GM12801 (cell line): ENCODE measurements at regions not wholly inside any gene's neighbourhood (a gene's known extent, or its start where the extent isn't known, plus 50 kb on each side); places are given as distances from the start of the nearest gene placed in this dataset.

Source experiments
- CTCF ChIP-seq: IDR thresholded peaks from one replicate; pipeline ENCODE4 v1.5.1; 2011; ENCODE audit warnings: control low read depth; ENCODE audit not compliant: insufficient read length; ENCODE audit errors: extremely low read depth

DNA sequence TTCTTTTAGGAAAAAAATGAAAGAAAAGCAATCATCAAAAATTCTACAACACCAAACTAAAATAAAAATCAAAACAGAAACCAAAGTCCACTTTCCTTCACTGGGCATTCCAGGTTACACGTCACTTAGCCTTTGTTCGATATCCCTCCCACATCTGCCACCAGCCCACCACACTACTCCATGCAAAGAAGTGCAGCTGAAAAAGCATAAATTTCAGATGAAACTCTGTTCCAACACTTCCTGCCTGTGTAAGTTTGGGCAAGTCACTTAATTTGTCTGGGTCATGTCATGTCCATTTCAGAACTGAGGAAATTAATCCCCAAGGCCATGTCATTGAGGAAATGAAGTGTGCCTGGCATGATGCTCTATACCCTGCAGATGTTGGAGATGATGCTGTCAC lies 354.3 kb upstream of the USP24 start:
- TF ChIP-seq CTCF = no peak

DNA sequence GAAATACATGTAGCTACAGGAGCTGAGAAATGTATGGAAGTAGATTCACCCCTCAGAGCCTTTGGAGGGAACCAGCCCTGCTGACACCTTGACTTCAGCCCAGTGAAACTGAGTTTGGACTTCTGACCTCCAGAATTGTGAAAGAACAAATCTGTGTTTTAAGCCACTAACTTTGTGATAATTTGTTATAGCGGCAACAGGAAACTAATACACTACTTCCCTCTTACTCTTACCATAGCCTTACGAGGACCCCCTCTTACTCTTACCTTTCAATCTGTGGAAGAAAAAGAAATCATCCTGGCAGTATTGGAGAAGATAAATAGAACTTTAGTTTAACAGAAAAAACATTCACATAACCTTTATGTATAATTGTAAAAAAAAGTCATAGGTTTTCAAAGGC lies 353.6 kb upstream of the USP24 start:
- no peak for TF ChIP-seq CTCF

GRCh38 chr1:55560266-55560665 lies 345.1 kb upstream of the USP24 start:
- no peak for TF ChIP-seq CTCF

DNA sequence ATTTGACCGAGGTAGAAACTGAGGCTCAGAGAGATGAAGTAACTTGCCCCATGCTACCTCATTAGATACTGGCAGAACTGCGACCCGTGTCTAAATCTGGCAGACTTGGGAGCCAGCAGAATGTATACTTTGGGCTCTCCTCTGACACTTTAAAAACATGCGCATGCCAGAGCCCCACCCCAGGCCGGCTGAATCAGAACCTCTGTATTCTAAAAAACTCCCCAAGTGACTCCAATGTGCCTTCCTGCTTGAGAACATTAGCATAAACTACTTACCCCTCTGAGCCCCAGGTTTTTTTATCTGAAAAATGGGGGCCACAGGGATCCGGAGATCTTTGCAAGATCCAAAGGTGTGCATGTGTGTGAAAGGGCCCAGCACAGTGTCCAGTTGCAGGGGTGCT lies 344.7 kb upstream of the USP24 start:
- TF ChIP-seq CTCF = no peak

GRCh38 chr1:55559161-55559611 lies 344.0 kb upstream of the USP24 start:
- TF ChIP-seq CTCF = no peak

DNA sequence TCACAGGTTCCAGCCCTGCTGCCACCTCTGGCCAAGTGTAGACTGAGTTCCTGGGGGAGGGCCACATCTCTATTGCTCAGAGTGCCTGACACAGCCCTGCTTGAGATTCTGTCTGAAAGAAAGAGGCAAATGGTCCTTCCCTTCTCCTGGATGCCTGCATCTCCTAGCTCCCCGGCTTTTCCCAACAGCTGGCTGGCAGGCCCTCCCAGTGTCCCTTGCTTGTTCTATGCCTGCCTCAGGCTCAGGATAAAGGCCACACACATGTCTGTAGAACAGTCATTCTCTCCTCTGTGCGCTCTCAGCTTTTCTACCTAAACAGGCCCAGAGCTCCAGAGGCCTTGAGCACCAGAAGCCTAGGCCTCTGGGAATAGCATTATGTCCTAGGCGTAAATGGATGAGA lies 343.4 kb upstream of the USP24 start:
- TF ChIP-seq CTCF = no peak

- no peak for TF ChIP-seq CTCF
These were observed 341.0 kb upstream of the USP24 start for GRCh38 chr1:55555956-55556725.

DNA sequence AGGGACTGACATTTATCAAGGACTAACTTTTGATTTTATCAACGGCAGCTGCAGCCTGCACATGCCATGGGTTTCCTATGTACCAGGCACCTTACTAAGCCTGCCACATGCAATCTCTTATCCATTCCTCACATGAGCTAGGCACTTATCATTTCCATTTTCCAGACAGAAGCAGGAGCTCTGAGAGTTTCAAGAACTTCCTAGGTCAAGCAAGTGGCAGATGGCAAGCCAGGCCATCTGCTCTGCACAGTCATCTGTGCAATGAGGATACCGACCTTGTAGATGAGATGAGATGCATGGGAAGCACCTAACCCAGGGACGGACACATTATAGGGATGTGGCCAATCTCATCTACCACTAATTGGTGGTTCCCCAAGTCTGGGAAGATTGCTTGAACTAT lies 339.4 kb upstream of the USP24 start:
- TF ChIP-seq CTCF = no peak
